ENCODE measurements at regions not wholly inside any gene's neighbourhood (a gene's known extent, or its start where the extent isn't known, plus 50 kb on each side); places are given as distances from the start of the nearest gene placed in this dataset.

GRCh38 chr3:193863657-193864357 lies 270.8 kb downstream of the OPA1 start:
- no peak for TF ChIP-seq CTCF (conservative IDR thresholded peaks at IDR 0.05)
- H3K27ac ChIP-seq = no peak overlapping the region

GRCh38 chr3:193865339-193865738 lies 270.6 kb upstream of the HES1 start:
- no peak for TF ChIP-seq CTCF (conservative IDR thresholded peaks at IDR 0.05)
- no peak overlapping the region for H3K27ac ChIP-seq

- TF ChIP-seq CTCF (conservative IDR thresholded peaks at IDR 0.05) = no peak
Measured at GRCh38 chr3:193865896-193866480, 270.0 kb upstream of the HES1 start.

DNA sequence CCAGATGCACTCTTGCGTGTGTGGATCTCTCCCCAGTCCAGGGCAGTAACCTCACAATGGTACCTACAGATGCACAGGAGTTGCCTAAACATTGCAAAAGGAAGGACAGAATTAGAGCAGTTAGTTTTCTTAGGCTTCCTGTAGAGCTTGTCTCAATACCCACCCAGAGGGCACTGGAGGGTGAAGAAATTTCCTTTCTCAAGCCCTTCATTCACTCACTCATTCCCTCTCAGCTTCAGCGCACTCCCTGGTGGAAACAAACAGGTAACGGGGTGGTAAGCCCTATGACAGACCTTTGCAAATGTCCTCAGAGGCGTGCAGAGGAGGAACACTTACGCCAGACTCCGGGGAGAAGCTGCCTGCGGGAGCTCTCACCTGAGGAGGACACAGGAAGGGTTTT lies 267.4 kb upstream of the HES1 start:
- TF ChIP-seq CTCF (conservative IDR thresholded peaks at IDR 0.05) = no peak
- no peak overlapping the region for H3K27ac ChIP-seq

More at GRCh38 chr3:193865896-193866480, 270.0 kb upstream of the HES1 start:
- no peak overlapping the region for H3K27ac ChIP-seq

DNA sequence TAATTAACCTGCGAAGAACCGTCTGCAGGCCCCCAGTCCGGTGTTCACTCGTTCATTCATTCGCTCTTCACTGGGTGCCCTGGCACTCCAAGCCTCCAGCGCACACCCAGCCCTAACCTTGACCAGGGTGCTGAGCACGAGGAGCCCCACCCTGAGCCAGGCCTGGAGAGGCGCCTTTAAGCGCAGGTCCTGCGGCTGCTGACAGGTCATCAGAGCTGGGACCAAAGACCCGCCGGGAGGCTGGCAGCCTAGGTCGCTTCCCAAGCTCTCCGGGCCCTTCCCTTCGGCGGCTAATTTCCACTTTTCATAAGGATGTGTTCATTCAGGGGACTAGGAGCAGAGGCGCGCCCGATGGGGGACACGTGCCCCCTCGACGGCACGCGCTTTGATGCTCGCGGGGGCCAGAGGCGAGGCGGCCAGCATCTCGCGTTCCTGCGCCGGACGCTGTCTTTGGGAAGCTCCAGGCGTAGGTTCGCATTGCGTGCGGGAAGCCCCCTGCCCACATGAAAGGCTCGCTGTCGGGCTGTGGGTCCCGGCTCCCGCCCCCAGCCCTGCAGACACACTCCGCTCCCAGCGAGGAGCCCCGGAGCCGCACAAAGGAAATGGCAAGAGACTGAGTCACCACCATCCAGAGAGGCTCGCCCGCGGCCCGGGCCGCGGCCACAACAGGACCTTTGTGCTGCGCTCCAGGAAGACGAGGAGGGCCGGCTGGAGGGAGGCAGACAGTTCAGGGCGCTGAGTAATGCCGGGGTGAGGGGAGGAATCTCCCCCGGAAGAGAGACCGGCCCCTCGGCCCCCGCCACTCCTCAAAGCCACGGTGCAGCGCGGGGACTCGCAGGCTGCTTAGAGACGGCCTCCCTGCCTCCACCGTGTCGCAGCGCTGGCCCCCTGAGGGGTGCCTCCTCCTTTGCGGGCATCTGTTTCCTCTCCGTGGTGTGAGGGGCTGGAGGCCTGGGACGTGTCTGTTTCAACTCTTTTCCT lies 266.4 kb upstream of the HES1 start:
- H3K27ac ChIP-seq = no peak overlapping the region
- no peak for TF ChIP-seq CTCF (conservative IDR thresholded peaks at IDR 0.05)

DNA sequence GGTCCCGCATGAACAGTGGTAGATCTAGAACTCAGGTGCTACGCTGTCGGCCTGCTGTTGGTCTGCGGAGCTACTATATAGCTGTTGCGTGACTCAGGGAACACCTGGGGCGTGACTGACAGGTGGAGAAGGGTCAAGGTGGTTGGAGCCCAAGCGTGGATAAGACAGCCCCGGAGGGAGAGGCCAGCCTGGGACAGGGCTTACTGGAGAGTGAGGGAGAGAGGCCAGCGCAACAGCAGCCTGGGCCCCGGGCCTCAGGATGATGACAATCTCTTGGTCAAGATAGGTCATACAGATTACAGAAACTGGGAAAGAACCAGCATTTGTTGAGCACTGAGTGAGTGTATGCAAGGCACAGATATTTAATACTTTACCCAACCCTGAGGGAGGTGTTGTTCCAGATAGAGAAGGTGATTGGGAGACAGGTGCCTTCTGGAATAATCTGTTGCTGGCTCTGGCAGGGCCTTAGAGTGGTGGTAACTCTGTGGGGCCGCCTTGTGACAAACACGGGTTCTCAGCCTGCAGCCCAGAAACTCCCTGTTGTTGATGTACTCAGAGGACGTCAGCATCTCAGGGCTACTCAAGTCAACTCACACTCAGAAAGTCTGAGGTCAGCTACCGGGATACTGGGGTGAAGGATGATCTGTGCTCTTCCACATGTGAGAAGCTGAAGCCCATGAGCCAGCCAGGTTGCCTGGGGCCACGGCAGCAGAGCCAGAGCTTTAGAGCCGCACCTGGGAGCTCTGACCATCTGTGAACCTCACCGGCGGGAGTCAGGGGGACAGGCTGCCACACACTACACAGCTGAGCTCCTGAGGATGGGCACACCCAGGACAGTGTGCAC lies 265.4 kb upstream of the HES1 start:
- no peak overlapping the region for H3K27ac ChIP-seq
- no peak for TF ChIP-seq CTCF (conservative IDR thresholded peaks at IDR 0.05)

Measured in VCaP (cell line).